ENCODE measurements at regions not wholly inside any gene's neighbourhood (a gene's known extent, or its start where the extent isn't known, plus 50 kb on each side); places are given as distances from the start of the nearest gene placed in this dataset.
"Not testable (repeated sequence)": the region's sequence is repeated elsewhere in the genome, so short reads cannot be mapped to it uniquely, and the experiment has no call there.

DNA sequence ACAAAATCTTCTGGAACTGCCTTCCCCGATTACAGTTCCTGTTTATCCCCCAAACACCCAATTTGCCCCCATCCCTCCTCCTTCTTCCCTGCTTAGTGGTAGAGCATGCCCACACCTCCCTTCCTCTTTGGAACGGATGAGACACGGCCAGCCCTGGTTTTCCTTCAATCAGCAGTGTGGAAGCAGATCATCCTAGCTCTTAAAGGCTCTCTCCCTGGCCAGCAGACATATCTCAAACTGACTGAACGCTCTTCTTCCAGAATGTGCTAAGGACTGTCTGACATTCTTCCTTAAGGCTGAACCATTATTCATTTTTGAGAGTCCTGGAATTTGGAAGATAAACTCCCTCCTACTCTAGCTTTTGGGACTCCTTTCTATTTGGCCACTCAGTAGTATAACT is 161.1 kb downstream of the TRIML1 start:
- Mint-ChIP-seq H3K27me3 (no peaks in the 10 kb centered on the region), H3K4me3 (no peak overlapping the region), H3K9me3 (peaks cover 9% of the 10 kb centered on the region), H3K27ac (no peak overlapping the region), H3K4me1 (no peaks in the 10 kb centered on the region), H3K36me3 (ENCODE audit: low read depth) (no peaks in the 10 kb centered on the region)
- intact Hi-C loops (cut with micrococcal nuclease) = no loop called here
- no peak for DNase-seq

DNA sequence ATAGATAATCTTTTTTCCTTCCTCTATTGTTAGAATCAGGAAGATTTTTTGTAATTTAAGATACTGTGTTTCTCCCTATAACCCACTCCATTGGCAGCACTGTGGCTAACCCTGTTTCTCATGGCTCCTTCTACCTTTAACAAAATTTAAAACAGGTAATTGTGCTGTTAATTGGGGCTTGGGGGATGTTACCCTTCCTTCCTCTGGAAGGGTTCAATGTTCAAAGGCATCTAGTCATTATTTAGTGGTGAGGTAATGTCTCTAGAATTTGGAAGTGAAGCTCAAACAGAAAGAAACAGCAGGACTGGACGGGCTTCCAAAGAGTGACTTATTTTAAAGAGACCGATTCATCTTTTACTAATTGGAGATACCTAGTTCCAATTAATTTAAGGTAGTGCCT is 166.4 kb downstream of the TRIML1 start:
- H3K27ac Mint-ChIP-seq = no peak overlapping the region
- no peak overlapping the region for H3K4me3 Mint-ChIP-seq
- H3K9me3 Mint-ChIP-seq = peaks cover 6% of the 10 kb centered on the region
- intact Hi-C loops (cut with micrococcal nuclease) = no loop called here
- H3K27me3 Mint-ChIP-seq = no peaks in the 10 kb centered on the region
- H3K4me1 Mint-ChIP-seq = no peaks in the 10 kb centered on the region
- H3K36me3 Mint-ChIP-seq (ENCODE audit: low read depth) = no peaks in the 10 kb centered on the region
- DNase-seq = no peak

DNA sequence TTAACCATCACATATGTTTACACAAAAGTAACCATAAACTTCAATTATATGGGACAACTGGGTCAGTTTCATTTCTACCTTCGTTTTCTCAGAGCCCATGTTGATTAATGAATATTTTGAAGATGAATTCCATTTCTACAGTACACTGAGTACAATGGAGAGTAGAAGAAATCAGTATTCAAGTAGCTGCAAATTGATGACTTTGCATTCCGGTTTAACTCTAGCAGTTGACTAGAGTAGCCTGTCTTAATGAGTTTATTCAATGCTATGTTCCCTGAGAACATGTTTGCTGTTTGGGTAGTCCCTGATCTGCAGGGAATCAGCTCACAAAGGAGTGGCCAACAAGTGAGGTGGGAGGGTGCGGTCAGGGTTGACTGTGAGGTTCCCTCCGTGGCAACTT is 168.3 kb downstream of the TRIML1 start:
- no peaks in the 10 kb centered on the region for H3K36me3 Mint-ChIP-seq (ENCODE audit: low read depth)

DNA sequence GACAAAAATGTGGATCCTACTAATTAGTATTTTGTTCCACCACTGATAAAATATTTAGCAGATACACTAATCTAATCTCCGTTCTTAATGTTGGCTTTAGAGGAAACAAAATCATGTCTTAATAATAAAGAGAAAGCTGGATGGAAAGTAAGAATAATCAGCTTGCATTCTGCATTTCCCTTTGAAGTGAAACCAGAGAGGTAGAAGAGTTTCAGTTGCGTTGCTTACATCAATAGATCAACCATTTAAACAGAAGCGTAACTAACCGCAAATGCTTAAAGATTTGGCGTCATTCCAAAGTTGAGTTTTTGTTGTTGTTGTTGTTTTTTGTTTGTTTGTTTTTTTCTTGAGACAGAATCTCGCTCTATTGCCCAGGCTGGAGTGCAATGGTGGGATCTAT is 168.9 kb downstream of the TRIML1 start:
- Mint-ChIP-seq H3K36me3 (ENCODE audit: low read depth) (no peaks in the 10 kb centered on the region), H3K4me1 (no peaks in the 10 kb centered on the region), H3K4me3 (no peak overlapping the region), H3K27ac (no peak overlapping the region), H3K27me3 (no peaks in the 10 kb centered on the region), H3K9me3 (no peaks in the 10 kb centered on the region)
- intact Hi-C loops (cut with micrococcal nuclease) = no loop called here
- DNase-seq = no peak

More for the DNA sequence above, 168.3 kb downstream of the TRIML1 start:
- Mint-ChIP-seq H3K4me3 (no peak overlapping the region), H3K27me3 (no peaks in the 10 kb centered on the region), H3K4me1 (no peaks in the 10 kb centered on the region), H3K9me3 (no peaks in the 10 kb centered on the region), H3K27ac (no peak overlapping the region)
- intact Hi-C loops (cut with micrococcal nuclease) = no loop called here
- DNase-seq = no peak

DNA sequence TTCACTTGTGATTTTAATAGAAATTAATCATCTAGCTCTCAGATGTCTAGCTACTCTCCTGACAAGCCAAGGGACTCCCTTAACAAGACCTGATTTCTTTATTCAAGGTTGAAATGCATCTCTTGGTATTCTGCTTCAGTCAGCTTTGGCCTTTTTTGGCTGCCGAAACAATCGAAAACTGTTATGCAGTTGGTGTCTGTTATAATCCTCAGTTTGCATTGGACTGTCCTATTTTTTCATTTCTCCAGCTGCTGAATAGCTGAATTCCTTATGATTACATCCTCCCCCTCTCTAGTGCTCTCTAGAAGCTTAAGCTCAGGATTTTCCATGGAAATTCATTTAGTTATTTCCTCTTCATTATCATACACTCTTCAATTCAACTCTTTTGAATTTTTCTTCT is 177.2 kb downstream of the TRIML1 start:
- no peak overlapping the region for H3K4me3 Mint-ChIP-seq
- no peaks in the 10 kb centered on the region for H3K4me1 Mint-ChIP-seq
- no peak overlapping the region for H3K27ac Mint-ChIP-seq
- intact Hi-C loops (cut with micrococcal nuclease) = no loop called here
- DNase-seq = no peak
- no peaks in the 10 kb centered on the region for H3K27me3 Mint-ChIP-seq
- H3K9me3 Mint-ChIP-seq = peaks cover 7% of the 10 kb centered on the region
- H3K36me3 Mint-ChIP-seq (ENCODE audit: low read depth) = no peaks in the 10 kb centered on the region

DNA sequence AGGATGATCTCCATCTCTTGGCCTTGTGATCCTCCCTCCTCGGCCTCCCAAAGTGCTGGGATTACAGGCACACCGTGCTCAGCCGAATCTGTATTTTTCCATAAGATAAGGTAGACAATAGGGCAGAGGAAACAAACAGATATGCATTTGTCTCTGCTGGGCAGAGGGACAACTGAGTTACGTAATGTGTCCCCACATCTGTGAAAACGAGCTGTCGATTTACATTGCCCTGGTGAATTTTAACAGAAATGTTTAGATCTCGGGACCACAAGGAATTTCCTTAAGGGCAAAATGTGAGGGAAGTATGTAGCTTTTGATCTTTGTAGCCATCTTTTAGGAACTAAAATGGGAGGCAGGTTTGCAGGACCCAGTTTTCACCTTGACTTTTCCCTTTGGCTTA is 189.7 kb downstream of the TRIML1 start:
- DNase-seq = no peak
- no peak overlapping the region for H3K27ac Mint-ChIP-seq
- no peaks in the 10 kb centered on the region for H3K27me3 Mint-ChIP-seq
- peaks cover 4% of the 10 kb centered on the region for H3K9me3 Mint-ChIP-seq
- intact Hi-C loops (cut with micrococcal nuclease) = no loop called here
- H3K36me3 Mint-ChIP-seq (ENCODE audit: low read depth) = no peaks in the 10 kb centered on the region
- no peak overlapping the region for H3K4me3 Mint-ChIP-seq
- no peaks in the 10 kb centered on the region for H3K4me1 Mint-ChIP-seq

DNA sequence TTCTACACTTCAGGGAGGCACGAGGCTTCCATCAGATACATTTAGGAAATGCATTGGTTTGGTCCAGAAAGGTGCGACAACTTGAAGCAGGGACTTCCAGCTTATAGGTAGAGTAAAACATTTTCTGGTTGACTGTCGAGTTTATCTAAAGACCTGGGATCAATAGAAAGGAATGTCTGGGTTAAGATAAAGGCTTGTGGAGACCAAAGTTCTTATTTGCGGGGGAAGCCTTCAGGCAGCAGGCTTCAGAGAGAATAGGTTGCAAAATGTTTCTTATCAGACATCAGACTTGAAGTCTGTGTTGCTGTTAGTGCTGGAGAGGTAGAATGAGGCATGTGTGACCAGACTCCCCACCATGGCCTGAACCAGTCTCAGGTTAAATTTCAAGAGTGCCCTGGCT is 190.3 kb downstream of the TRIML1 start:
- intact Hi-C loops (cut with micrococcal nuclease) = no loop called here
- no peaks in the 10 kb centered on the region for H3K27me3 Mint-ChIP-seq
- DNase-seq = no peak
- no peak overlapping the region for H3K4me3 Mint-ChIP-seq
- H3K27ac Mint-ChIP-seq = no peak overlapping the region
- H3K36me3 Mint-ChIP-seq (ENCODE audit: low read depth) = no peaks in the 10 kb centered on the region
- H3K4me1 Mint-ChIP-seq = no peaks in the 10 kb centered on the region
- H3K9me3 Mint-ChIP-seq = peaks cover 4% of the 10 kb centered on the region

DNA sequence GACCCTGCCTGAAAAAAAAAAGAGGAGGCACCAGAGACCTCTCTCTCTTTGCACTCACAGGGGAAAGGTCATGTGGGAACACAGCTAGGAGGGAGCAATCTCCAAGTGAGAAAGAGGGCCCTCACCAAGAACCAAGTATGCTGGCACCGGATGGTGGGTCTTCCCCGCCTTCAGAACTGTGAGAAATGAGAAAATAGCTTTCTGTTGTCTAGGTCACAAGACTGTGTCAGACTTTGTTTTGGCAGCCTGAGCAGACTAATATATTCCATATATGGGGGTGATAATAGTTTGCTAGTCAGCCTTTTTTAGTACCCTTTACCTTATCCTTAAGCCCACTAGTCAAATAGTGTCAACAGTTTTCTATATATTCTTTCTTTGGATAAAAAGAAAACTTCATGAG is 193.0 kb downstream of the TRIML1 start:
- no peak for DNase-seq
- H3K27ac Mint-ChIP-seq = no peak overlapping the region
- H3K9me3 Mint-ChIP-seq = peaks cover 9% of the 10 kb centered on the region
- H3K27me3 Mint-ChIP-seq = no peaks in the 10 kb centered on the region
- H3K4me3 Mint-ChIP-seq = no peak overlapping the region
- H3K36me3 Mint-ChIP-seq (ENCODE audit: low read depth) = no peaks in the 10 kb centered on the region
- no peaks in the 10 kb centered on the region for H3K4me1 Mint-ChIP-seq
- intact Hi-C loops (cut with micrococcal nuclease) = no loop called here

DNA sequence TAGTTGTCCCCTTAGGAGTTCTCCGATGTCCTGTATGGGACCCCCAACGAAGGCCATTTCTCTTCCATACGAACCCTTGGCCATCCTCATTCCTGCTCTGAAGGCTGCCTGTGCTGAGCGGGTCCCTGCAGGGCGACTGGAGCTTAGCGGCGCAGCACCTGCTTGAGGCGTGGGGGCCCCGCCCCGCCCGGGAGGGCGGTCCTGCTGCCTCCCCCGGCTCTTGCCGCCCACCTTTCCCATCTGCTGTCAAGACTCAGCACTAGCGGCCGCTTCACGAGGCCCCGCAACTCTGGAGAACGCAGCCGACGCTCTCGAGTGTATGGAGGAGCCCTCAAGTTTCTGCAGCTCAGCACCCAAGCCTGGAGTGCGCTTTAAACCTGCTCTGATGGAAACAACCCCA is 197.7 kb downstream of the TRIML1 start:
- Mint-ChIP-seq H3K27me3 (no peaks in the 10 kb centered on the region), H3K27ac (no peak overlapping the region), H3K36me3 (ENCODE audit: low read depth) (no peaks in the 10 kb centered on the region), H3K4me1 (no peaks in the 10 kb centered on the region), H3K4me3 (no peak overlapping the region), H3K9me3 (peaks cover 8% of the 10 kb centered on the region)
- DNase-seq = no peak
- intact Hi-C loops (cut with micrococcal nuclease) = no loop called here

DNA sequence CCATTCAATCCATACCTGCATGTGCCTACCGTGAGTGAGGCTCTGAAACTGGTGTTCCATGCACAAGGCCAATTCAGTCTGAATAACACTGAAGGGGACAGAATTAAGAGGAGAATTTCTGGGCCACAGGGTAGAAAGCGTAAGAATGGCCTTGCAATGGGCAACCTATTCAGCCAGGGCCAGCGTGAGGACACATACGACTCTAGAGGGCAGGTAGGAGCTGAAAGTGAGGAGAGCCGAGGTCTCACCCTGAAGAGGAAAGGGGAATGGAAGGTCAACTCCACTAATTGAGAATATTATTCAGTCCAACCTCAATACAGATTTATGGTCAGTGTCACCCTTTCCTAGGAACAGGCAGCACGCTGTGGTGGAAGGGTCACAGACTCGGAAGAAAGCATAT is 202.2 kb downstream of the TRIML1 start:
- intact Hi-C loops (cut with micrococcal nuclease) = no loop called here
- Mint-ChIP-seq H3K4me3 (no peak overlapping the region), H3K27me3 (no peaks in the 10 kb centered on the region), H3K9me3 (peaks cover 10% of the 10 kb centered on the region), H3K27ac (no peak overlapping the region), H3K4me1 (no peaks in the 10 kb centered on the region), H3K36me3 (ENCODE audit: low read depth) (no peaks in the 10 kb centered on the region)
- DNase-seq = no peak

DNA sequence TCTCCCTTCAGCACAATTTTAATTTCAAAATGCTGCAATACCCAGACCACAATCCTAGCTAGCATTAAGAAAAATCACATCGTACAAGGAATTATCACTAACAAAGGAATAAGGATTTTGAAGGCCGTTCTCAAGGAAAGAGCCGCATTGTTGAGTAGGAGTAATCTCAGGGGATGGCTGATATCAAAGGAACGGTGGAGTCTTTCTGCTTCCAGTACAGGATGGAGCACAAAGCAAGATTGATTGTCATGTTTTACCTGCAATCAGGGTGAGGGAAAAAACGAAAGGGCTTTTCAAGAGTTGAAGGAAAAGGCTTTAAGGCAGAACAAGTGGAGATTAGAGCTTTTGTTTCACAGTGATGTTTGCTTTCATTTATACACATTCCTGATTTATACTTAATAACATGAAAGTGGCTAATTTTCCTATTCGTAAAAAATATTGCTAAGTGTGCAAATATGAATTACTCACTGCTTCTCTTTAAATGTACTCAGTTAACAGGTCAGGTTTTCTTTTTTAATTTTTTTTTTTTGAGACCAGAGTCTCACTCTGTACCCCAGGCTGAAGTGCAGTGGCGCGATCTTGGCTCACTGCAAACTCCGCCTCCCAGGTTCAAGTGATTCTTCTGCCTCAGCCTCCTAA is 207.0 kb downstream of the TRIML1 start:
- H3K9me3 Mint-ChIP-seq = peaks cover 12% of the 10 kb centered on the region

DNA sequence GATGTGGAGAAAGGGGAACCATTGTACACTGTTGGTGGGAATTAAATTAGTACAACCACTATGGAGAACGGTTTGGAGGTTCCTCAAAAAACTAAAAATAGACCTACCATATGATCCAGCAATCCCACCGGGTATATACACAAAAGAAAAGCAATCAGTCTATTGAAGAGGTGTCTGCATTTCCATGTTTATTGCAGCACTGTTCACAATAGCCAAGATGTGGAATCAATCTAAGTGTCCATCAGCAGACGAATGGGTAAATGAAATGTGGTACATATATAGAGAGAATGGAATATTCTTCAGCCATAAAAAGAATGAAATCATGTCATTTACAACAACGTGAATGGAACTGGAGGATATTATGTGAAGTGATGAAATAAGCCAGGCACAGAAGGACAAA is 208.1 kb downstream of the TRIML1 start:
- H3K27me3 Mint-ChIP-seq = no peaks in the 10 kb centered on the region
- no peaks in the 10 kb centered on the region for H3K4me1 Mint-ChIP-seq
- intact Hi-C loops (cut with micrococcal nuclease) = no loop called here
- H3K4me3 Mint-ChIP-seq = no peak overlapping the region
- peaks cover 12% of the 10 kb centered on the region for H3K9me3 Mint-ChIP-seq
- no peak overlapping the region for H3K27ac Mint-ChIP-seq
- DNase-seq = no peak
- H3K36me3 Mint-ChIP-seq (ENCODE audit: low read depth) = no peaks in the 10 kb centered on the region

More for the DNA sequence above, 207.0 kb downstream of the TRIML1 start:
- H3K4me3 Mint-ChIP-seq = no peak overlapping the region
- H3K4me1 Mint-ChIP-seq = no peaks in the 10 kb centered on the region
- no peak overlapping the region for H3K27ac Mint-ChIP-seq
- intact Hi-C loops (cut with micrococcal nuclease) = no loop called here
- no peak for DNase-seq
- H3K27me3 Mint-ChIP-seq = no peaks in the 10 kb centered on the region
- no peaks in the 10 kb centered on the region for H3K36me3 Mint-ChIP-seq (ENCODE audit: low read depth)

DNA sequence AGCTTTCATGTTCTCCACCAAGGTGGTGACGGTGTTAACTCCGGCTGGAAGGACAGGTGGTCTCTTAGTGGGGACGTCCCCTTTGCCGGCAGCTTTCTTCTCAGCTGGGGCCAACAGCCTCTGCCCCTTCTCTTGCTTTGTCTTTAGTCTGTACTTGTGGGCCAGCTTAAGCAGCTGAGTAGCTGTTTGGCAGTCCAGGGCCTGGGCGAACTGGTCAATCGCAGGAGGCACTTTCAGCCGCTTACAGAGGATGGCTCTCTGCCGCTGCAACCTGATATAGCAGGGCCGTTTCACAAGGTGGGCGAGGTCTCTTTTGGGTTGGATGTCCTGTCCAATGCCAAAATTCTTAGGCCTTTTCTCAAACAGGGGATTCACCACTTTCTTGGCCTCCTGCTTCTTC is 210.3 kb downstream of the TRIML1 start:
- H3K36me3 Mint-ChIP-seq (ENCODE audit: low read depth); H3K27ac Mint-ChIP-seq; intact Hi-C loops (cut with micrococcal nuclease); H3K4me3 Mint-ChIP-seq; H3K27me3 Mint-ChIP-seq; DNase-seq; H3K4me1 Mint-ChIP-seq: not testable (repeated sequence)
- H3K9me3 Mint-ChIP-seq = peaks cover 12% of the 10 kb centered on the region

DNA sequence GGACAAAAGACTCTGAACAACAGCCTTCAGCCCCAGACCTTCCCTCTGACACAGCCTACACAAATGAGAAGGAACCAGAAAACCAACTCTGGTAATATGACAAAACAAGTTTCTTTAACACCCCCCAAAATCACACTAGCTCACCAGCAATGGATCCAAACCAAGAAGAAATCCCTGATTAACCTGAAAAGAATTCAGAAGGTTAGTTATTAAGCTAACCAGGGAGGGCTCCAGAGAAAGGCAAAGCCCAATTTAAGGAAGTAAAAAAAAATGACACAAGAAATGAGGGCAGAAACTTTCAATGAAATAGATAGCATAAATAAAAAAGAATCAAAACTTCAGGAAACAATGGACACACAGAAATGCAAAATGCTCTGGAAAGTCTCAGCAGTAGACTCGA is 224.0 kb downstream of the TRIML1 start:
- H3K27ac Mint-ChIP-seq = no peak overlapping the region
- no peaks in the 10 kb centered on the region for H3K36me3 Mint-ChIP-seq (ENCODE audit: low read depth)
- no peaks in the 10 kb centered on the region for H3K4me1 Mint-ChIP-seq
- H3K4me3 Mint-ChIP-seq = no peak overlapping the region
- H3K9me3 Mint-ChIP-seq = no peaks in the 10 kb centered on the region
- no peaks in the 10 kb centered on the region for H3K27me3 Mint-ChIP-seq
- no peak for DNase-seq
- intact Hi-C loops (cut with micrococcal nuclease) = no loop called here

DNA sequence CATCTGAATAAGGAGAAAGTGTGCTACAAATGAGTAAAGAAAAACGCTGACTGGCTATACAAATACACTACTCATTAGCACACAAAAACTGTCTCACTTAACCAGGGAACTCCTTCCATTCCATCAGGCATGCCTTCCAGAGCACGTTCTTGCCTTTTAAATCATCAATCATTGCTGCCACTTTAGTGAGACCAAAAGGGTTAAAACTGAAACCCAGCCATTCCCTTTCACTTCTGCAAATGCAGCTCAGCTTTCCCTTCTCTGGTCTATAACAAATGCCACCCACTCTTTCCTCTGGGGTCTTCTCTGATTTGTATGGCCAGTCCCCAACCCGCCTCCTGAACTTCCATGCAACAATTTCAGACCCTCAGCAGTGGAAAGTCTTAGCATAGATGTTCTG is 231.5 kb downstream of the TRIML1 start:
- intact Hi-C loops (cut with micrococcal nuclease) = no loop called here
- peaks cover 8% of the 10 kb centered on the region for H3K9me3 Mint-ChIP-seq

More for the DNA sequence above, 231.5 kb downstream of the TRIML1 start:
- Mint-ChIP-seq H3K27ac (no peak overlapping the region), H3K4me1 (no peaks in the 10 kb centered on the region), H3K27me3 (no peaks in the 10 kb centered on the region), H3K4me3 (no peak overlapping the region), H3K36me3 (ENCODE audit: low read depth) (no peaks in the 10 kb centered on the region)
- no peak for DNase-seq

Measured in activated CD4-positive, alpha-beta T cell treated with anti-CD3 and anti-CD28 coated beads, Interleukin-2, amount 10 ng/mL, durations not matched to agents 24 days and 14 days (primary cell).